Body of pancreas (tissue), 4 donors: ENCODE measurements at regions not wholly inside any gene's neighbourhood (a gene's known extent, or its start where the extent isn't known, plus 50 kb on each side); places are given as distances from the start of the nearest gene placed in this dataset.

Experiments used
- POLR2A ChIP-seq, 3 donors: fragments of 450-650 bp; IDR thresholded peaks; one replicate each; pipeline ENCODE4 v1.6.1; 2016; ENCODE audit warnings: antibody characterized with exemption in 3 of 3, mild to moderate bottlenecking in 2 of 3
- TF ChIP-seq, protein P1 (sequence below), 7 experiments: fragments of 450-650 bp in 4 of 7; fragments of 200-600 bp in 3 of 7; sonication (generic) in 3 of 7; IDR thresholded peaks; one replicate each; pipeline ENCODE4 v1.5.1; 2016 to 2019; ENCODE audit warnings: antibody characterized with exemption in 7 of 7

DNA sequence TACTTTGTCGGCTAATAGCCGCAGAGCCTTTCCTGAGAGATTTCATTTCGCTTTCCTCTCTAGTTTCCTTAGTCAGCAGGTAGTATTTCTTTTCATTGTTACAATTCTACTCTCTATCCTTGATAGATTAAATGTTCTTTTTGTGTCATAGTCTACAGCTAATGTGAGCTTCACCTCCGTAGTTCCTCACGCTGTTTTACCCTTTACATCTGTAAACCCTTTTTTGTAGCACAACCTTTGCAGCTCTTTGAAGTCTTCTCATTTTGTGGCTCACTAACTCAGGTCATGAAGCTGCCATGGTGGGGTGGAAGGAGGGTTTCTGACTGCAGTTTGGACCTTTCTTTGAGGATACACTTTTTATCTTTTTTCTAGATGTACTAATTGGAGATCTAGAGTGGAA, 1008.8 kb upstream of the PABPC4L start:
- TF ChIP-seq POLR2A (IDR thresholded peaks at IDR 0.05) = no peak
- TF ChIP-seq, protein P1, sequence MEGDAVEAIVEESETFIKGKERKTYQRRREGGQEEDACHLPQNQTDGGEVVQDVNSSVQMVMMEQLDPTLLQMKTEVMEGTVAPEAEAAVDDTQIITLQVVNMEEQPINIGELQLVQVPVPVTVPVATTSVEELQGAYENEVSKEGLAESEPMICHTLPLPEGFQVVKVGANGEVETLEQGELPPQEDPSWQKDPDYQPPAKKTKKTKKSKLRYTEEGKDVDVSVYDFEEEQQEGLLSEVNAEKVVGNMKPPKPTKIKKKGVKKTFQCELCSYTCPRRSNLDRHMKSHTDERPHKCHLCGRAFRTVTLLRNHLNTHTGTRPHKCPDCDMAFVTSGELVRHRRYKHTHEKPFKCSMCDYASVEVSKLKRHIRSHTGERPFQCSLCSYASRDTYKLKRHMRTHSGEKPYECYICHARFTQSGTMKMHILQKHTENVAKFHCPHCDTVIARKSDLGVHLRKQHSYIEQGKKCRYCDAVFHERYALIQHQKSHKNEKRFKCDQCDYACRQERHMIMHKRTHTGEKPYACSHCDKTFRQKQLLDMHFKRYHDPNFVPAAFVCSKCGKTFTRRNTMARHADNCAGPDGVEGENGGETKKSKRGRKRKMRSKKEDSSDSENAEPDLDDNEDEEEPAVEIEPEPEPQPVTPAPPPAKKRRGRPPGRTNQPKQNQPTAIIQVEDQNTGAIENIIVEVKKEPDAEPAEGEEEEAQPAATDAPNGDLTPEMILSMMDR (IDR thresholded peaks at IDR 0.05) = no peak
